ENCODE measurements at regions not wholly inside any gene's neighbourhood (a gene's known extent, or its start where the extent isn't known, plus 50 kb on each side); places are given as distances from the start of the nearest gene placed in this dataset.

- H3K36me3 Mint-ChIP-seq, result no peaks in the 10 kb centered on the region
- no peak overlapping the region for H3K27ac Mint-ChIP-seq
- no peak for DNase-seq
- H3K27me3 Mint-ChIP-seq, result peaks cover 8% of the 10 kb centered on the region
- H3K9me3 Mint-ChIP-seq, result no peaks in the 10 kb centered on the region
- ATAC-seq (ENCODE audit: low read depth), result no peak
- POLR2A ChIA-PET, result no interaction called here
- no peaks in the 10 kb centered on the region for H3K4me1 Mint-ChIP-seq
- no peak overlapping the region for H3K4me3 Mint-ChIP-seq
Measured at GRCh38 chr3:66140743-66141372, 79.9 kb upstream of the SLC25A26 start.

- Mint-ChIP-seq H3K9me3 (no peaks in the 10 kb centered on the region), H3K4me3 (no peak overlapping the region), H3K36me3 (no peaks in the 10 kb centered on the region), H3K4me1 (no peaks in the 10 kb centered on the region), H3K27me3 (peaks cover 8% of the 10 kb centered on the region), H3K27ac (no peak overlapping the region)
- no peak for ATAC-seq (ENCODE audit: low read depth)
- POLR2A ChIA-PET, result no interaction called here
- no peak for DNase-seq
Measured at GRCh38 chr3:66140106-66140505, 80.7 kb upstream of the SLC25A26 start.

GRCh38 chr3:66139415-66139814 is 81.4 kb upstream of the SLC25A26 start:
- peaks cover 8% of the 10 kb centered on the region for H3K27me3 Mint-ChIP-seq
- H3K36me3 Mint-ChIP-seq, result no peaks in the 10 kb centered on the region
- H3K27ac Mint-ChIP-seq, result no peak overlapping the region
- POLR2A ChIA-PET, result no interaction called here
- ATAC-seq (ENCODE audit: low read depth) (no peak), DNase-seq (no peak)
- no peaks in the 10 kb centered on the region for H3K4me1 Mint-ChIP-seq
- H3K9me3 Mint-ChIP-seq, result no peaks in the 10 kb centered on the region
- no peak overlapping the region for H3K4me3 Mint-ChIP-seq

- DNase-seq (no peak), ATAC-seq (ENCODE audit: low read depth) (no peak)
- no peak overlapping the region for H3K27ac Mint-ChIP-seq
- no peak overlapping the region for H3K4me3 Mint-ChIP-seq
- peaks cover 8% of the 10 kb centered on the region for H3K27me3 Mint-ChIP-seq
- H3K9me3 Mint-ChIP-seq, result no peaks in the 10 kb centered on the region
- no peaks in the 10 kb centered on the region for H3K36me3 Mint-ChIP-seq
- H3K4me1 Mint-ChIP-seq, result no peaks in the 10 kb centered on the region
- POLR2A ChIA-PET, result no interaction called here
Measured at GRCh38 chr3:66138336-66139313, 82.2 kb upstream of the SLC25A26 start.

GRCh38 chr3:66136597-66136996 is 84.2 kb upstream of the SLC25A26 start:
- H3K4me1 Mint-ChIP-seq, result no peaks in the 10 kb centered on the region
- H3K27ac Mint-ChIP-seq, result no peak overlapping the region

GRCh38 chr3:66133853-66134445 is 86.9 kb upstream of the SLC25A26 start:
- Mint-ChIP-seq H3K9me3 (no peaks in the 10 kb centered on the region), H3K27ac (no peak overlapping the region), H3K4me3 (no peak overlapping the region), H3K27me3 (peaks cover 3% of the 10 kb centered on the region), H3K36me3 (no peaks in the 10 kb centered on the region), H3K4me1 (no peaks in the 10 kb centered on the region)
- POLR2A ChIA-PET, result no interaction called here
- DNase-seq (no peak), ATAC-seq (ENCODE audit: low read depth) (no peak)

More at GRCh38 chr3:66136597-66136996, 84.2 kb upstream of the SLC25A26 start:
- DNase-seq (no peak), ATAC-seq (ENCODE audit: low read depth) (no peak)
- Mint-ChIP-seq H3K27me3 (peaks cover 8% of the 10 kb centered on the region), H3K36me3 (no peaks in the 10 kb centered on the region), H3K9me3 (no peaks in the 10 kb centered on the region), H3K4me3 (no peak overlapping the region)
- POLR2A ChIA-PET, result no interaction called here

- Mint-ChIP-seq H3K9me3 (no peaks in the 10 kb centered on the region), H3K36me3 (no peaks in the 10 kb centered on the region), H3K27ac (no peak overlapping the region), H3K4me1 (no peaks in the 10 kb centered on the region), H3K27me3 (peaks cover 3% of the 10 kb centered on the region), H3K4me3 (no peak overlapping the region)
- POLR2A ChIA-PET, result no interaction called here
- ATAC-seq (ENCODE audit: low read depth) (no peak), DNase-seq (no peak)
Measured at GRCh38 chr3:66133050-66133757, 87.6 kb upstream of the SLC25A26 start.

- Mint-ChIP-seq H3K36me3 (no peaks in the 10 kb centered on the region), H3K27ac (no peak overlapping the region)
- POLR2A ChIA-PET, result interaction anchor here (0.5 kb wide), 1 partner anchor 45 kb away, joined by 3 read pairs; no protein-coding TSS in a partner anchor
Measured at GRCh38 chr3:66128623-66129022, 89.9 kb upstream of the MAGI1 start.

GRCh38 chr3:66121318-66121717 is 82.6 kb upstream of the MAGI1 start:
- POLR2A ChIA-PET, result interaction anchor here (0.6 kb wide), 1 partner anchor 10 kb away, joined by 3 read pairs; no protein-coding TSS in a partner anchor
- Mint-ChIP-seq H3K27me3 (no peaks in the 10 kb centered on the region), H3K36me3 (no peaks in the 10 kb centered on the region), H3K4me1 (no peaks in the 10 kb centered on the region), H3K9me3 (no peaks in the 10 kb centered on the region), H3K4me3 (no peak overlapping the region), H3K27ac (no peak overlapping the region)
- DNase-seq (no peak), ATAC-seq (ENCODE audit: low read depth) (no peak)

More at GRCh38 chr3:66128623-66129022, 89.9 kb upstream of the MAGI1 start:
- H3K9me3 Mint-ChIP-seq, result no peaks in the 10 kb centered on the region
- H3K4me1 Mint-ChIP-seq, result no peaks in the 10 kb centered on the region
- no peaks in the 10 kb centered on the region for H3K27me3 Mint-ChIP-seq
- no peak overlapping the region for H3K4me3 Mint-ChIP-seq
- ATAC-seq (ENCODE audit: low read depth) (no peak), DNase-seq (no peak)

GRCh38 chr3:66115858-66116654 is 77.3 kb upstream of the MAGI1 start:
- POLR2A ChIA-PET, result no interaction called here
- no peak overlapping the region for H3K27ac Mint-ChIP-seq
- no peaks in the 10 kb centered on the region for H3K27me3 Mint-ChIP-seq

GRCh38 chr3:66113542-66113941 is 74.8 kb upstream of the MAGI1 start:
- ATAC-seq (ENCODE audit: low read depth) (no peak), DNase-seq (no peak)
- H3K4me1 Mint-ChIP-seq, result no peaks in the 10 kb centered on the region
- H3K4me3 Mint-ChIP-seq, result no peak overlapping the region
- H3K27me3 Mint-ChIP-seq, result no peaks in the 10 kb centered on the region
- POLR2A ChIA-PET, result interaction anchor here (0.6 to 0.7 kb wide), 2 partner anchors 137 to 685 kb away, joined by 4 to 5 read pairs; no protein-coding TSS in a partner anchor
- H3K36me3 Mint-ChIP-seq, result no peaks in the 10 kb centered on the region
- H3K9me3 Mint-ChIP-seq, result no peaks in the 10 kb centered on the region
- no peak overlapping the region for H3K27ac Mint-ChIP-seq

More at GRCh38 chr3:66115858-66116654, 77.3 kb upstream of the MAGI1 start:
- Mint-ChIP-seq H3K4me1 (no peaks in the 10 kb centered on the region), H3K36me3 (no peaks in the 10 kb centered on the region), H3K9me3 (no peaks in the 10 kb centered on the region), H3K4me3 (no peak overlapping the region)
- DNase-seq (no peak), ATAC-seq (ENCODE audit: low read depth) (no peak)

- H3K9me3 Mint-ChIP-seq, result no peaks in the 10 kb centered on the region
- H3K36me3 Mint-ChIP-seq, result no peaks in the 10 kb centered on the region
- peaks cover 2% of the 10 kb centered on the region for H3K27me3 Mint-ChIP-seq
- POLR2A ChIA-PET, result no interaction called here
- DNase-seq (no peak), ATAC-seq (ENCODE audit: low read depth) (no peak)
- H3K27ac Mint-ChIP-seq, result no peak overlapping the region
- H3K4me1 Mint-ChIP-seq, result no peaks in the 10 kb centered on the region
- no peak overlapping the region for H3K4me3 Mint-ChIP-seq
Measured at GRCh38 chr3:66110840-66111239, 72.1 kb upstream of the MAGI1 start.

Data from activated naive CD8-positive, alpha-beta T cell treated with anti-CD3 and anti-CD28 coated beads, Interleukin-2, amount 10 ng/mL, durations not matched to agents 7 days and 5 days (primary cell).